ENCODE measurements at regions not wholly inside any gene's neighbourhood (a gene's known extent, or its start where the extent isn't known, plus 50 kb on each side); places are given as distances from the start of the nearest gene placed in this dataset.
"Not testable (repeated sequence)": the region's sequence is repeated elsewhere in the genome, so short reads cannot be mapped to it uniquely, and the experiment has no call there.

GRCh38 chr6:155676346-155676745 lies 220.7 kb upstream of the NOX3 start:
- no peak for DNase-seq (ENCODE audit: low spot score)

- DNase-seq (ENCODE audit: low spot score): no peak
These were observed 215.0 kb upstream of the NOX3 start for GRCh38 chr6:155670655-155671054.

- DNase-seq (ENCODE audit: low spot score): no peak
These were observed 204.8 kb upstream of the NOX3 start for GRCh38 chr6:155660251-155660977.

GRCh38 chr6:155656024-155656423 lies 200.4 kb upstream of the NOX3 start:
- no peak for DNase-seq (ENCODE audit: low spot score)

- DNase-seq (ENCODE audit: low spot score): no peak
These were observed 198.8 kb upstream of the NOX3 start for GRCh38 chr6:155654474-155654873.

GRCh38 chr6:155648301-155648700 lies 192.7 kb upstream of the NOX3 start:
- no peak for DNase-seq (ENCODE audit: low spot score)

- DNase-seq (ENCODE audit: low spot score): no peak
These were observed 191.7 kb upstream of the NOX3 start for GRCh38 chr6:155647354-155647753.

GRCh38 chr6:155646443-155646842 lies 190.8 kb upstream of the NOX3 start:
- DNase-seq (ENCODE audit: low spot score): no peak

- no peak for DNase-seq (ENCODE audit: low spot score)
These were observed 189.7 kb upstream of the NOX3 start for GRCh38 chr6:155645325-155645724.

GRCh38 chr6:155641603-155642002 lies 186.0 kb upstream of the NOX3 start:
- no peak for DNase-seq (ENCODE audit: low spot score)

GRCh38 chr6:155638200-155638599 lies 182.6 kb upstream of the NOX3 start:
- no peak for DNase-seq (ENCODE audit: low spot score)

- DNase-seq (ENCODE audit: low spot score): no peak
These were observed 179.8 kb upstream of the NOX3 start for GRCh38 chr6:155635416-155635815.

- no peak for DNase-seq (ENCODE audit: low spot score)
These were observed 174.4 kb upstream of the NOX3 start for GRCh38 chr6:155630085-155630484.

- no peak for DNase-seq (ENCODE audit: low spot score)
These were observed 174.0 kb upstream of the NOX3 start for GRCh38 chr6:155629652-155630051.

GRCh38 chr6:155628306-155628705 lies 172.7 kb upstream of the NOX3 start:
- no peak for DNase-seq (ENCODE audit: low spot score)

GRCh38 chr6:155627722-155628212 lies 172.1 kb upstream of the NOX3 start:
- not testable (repeated sequence) for DNase-seq (ENCODE audit: low spot score)

GRCh38 chr6:155623450-155624178 lies 168.0 kb upstream of the NOX3 start:
- no peak for DNase-seq (ENCODE audit: low spot score)

GRCh38 chr6:155614606-155615005 lies 159.0 kb upstream of the NOX3 start:
- no peak for DNase-seq (ENCODE audit: low spot score)

- no peak for DNase-seq (ENCODE audit: low spot score)
These were observed 156.1 kb upstream of the NOX3 start for GRCh38 chr6:155611742-155612141.

GRCh38 chr6:155604991-155605390 lies 149.4 kb upstream of the NOX3 start:
- peak; percentile 31 for DNase-seq (ENCODE audit: low spot score)

GRCh38 chr6:155599561-155599960 lies 143.9 kb upstream of the NOX3 start:
- no peak for DNase-seq (ENCODE audit: low spot score)

GRCh38 chr6:155599160-155599559 lies 143.5 kb upstream of the NOX3 start:
- no peak for DNase-seq (ENCODE audit: low spot score)

- DNase-seq (ENCODE audit: low spot score): no peak
These were observed 139.6 kb upstream of the NOX3 start for GRCh38 chr6:155595284-155595683.

GRCh38 chr6:155591741-155592140 lies 136.1 kb upstream of the NOX3 start:
- DNase-seq (ENCODE audit: low spot score): no peak

All from COLO829 (cell line).